ENCODE measurements at regions not wholly inside any gene's neighbourhood (a gene's known extent, or its start where the extent isn't known, plus 50 kb on each side); places are given as distances from the start of the nearest gene placed in this dataset.

DNA sequence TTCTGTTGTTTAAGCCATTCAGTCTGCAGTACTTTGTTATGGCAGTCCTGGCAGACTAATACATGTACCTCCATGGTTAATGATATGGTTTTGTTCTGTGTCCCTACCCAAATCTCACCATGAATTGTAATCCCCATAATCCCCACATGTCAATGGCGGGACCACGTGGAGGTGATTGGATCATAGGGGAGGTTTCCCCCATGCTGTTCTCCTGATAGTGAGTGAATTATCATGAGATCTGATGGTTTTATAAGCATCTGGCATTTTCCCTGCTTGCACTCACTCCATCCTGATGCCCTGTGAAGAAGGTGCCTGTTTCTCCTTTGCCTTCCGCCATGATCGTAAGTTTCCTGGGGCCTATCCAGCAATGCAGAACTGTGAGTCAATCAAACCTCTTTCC, 57.5 kb upstream of the NT5E start:
- no peak for ATAC-seq
- DNase-seq (ENCODE audit: low spot score): no peak
- no peaks in the 10 kb centered on the region for H3K36me3 Mint-ChIP-seq
- no peak for TF ChIP-seq ZNF121 (CRISPR knock-in tag; IDR thresholded peaks at IDR 0.05)
- no peak for TF ChIP-seq NFATC4 (CRISPR knock-in tag; IDR thresholded peaks at IDR 0.05)
- TF ChIP-seq NFE2L1 (CRISPR knock-in tag; IDR thresholded peaks at IDR 0.05): no peak
- TF ChIP-seq PRRX2 (CRISPR knock-in tag; IDR thresholded peaks at IDR 0.05): no peak
- TF ChIP-seq, protein P1, sequence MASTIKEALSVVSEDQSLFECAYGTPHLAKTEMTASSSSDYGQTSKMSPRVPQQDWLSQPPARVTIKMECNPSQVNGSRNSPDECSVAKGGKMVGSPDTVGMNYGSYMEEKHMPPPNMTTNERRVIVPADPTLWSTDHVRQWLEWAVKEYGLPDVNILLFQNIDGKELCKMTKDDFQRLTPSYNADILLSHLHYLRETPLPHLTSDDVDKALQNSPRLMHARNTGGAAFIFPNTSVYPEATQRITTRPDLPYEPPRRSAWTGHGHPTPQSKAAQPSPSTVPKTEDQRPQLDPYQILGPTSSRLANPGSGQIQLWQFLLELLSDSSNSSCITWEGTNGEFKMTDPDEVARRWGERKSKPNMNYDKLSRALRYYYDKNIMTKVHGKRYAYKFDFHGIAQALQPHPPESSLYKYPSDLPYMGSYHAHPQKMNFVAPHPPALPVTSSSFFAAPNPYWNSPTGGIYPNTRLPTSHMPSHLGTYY (CRISPR knock-in tag; IDR thresholded peaks at IDR 0.05): no peak
- TF ChIP-seq CBFB (CRISPR knock-in tag; IDR thresholded peaks at IDR 0.05; ENCODE audit: low read depth): no peak
- no peak for TF ChIP-seq CDX4 (CRISPR knock-in tag; IDR thresholded peaks at IDR 0.05; ENCODE audit: borderline replicate concordance)
- TF ChIP-seq NR3C1 (CRISPR knock-in tag; conservative IDR thresholded peaks at IDR 0.05; ENCODE audit: low read depth): no peak
- TF ChIP-seq CREM (CRISPR knock-in tag; IDR thresholded peaks at IDR 0.05): no peak
- no peak for TF ChIP-seq NR1H2 (CRISPR knock-in tag; IDR thresholded peaks at IDR 0.05)
- no peak for TF ChIP-seq ZSCAN18 (CRISPR knock-in tag; IDR thresholded peaks at IDR 0.05)
- TF ChIP-seq FOXP4 (CRISPR knock-in tag; IDR thresholded peaks at IDR 0.05): no peak
- TF ChIP-seq ZNF317 (CRISPR knock-in tag; IDR thresholded peaks at IDR 0.05; ENCODE audit: borderline replicate concordance, low read depth): no peak
- no peak for TF ChIP-seq ZNF423 (CRISPR knock-in tag; IDR thresholded peaks at IDR 0.05)
- TF ChIP-seq STAT6 (CRISPR knock-in tag; conservative IDR thresholded peaks at IDR 0.05; ENCODE audit: low read depth): no peak
- TF ChIP-seq, protein P2, sequence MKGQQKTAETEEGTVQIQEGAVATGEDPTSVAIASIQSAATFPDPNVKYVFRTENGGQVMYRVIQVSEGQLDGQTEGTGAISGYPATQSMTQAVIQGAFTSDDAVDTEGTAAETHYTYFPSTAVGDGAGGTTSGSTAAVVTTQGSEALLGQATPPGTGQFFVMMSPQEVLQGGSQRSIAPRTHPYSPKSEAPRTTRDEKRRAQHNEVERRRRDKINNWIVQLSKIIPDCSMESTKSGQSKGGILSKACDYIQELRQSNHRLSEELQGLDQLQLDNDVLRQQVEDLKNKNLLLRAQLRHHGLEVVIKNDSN (CRISPR knock-in tag; IDR thresholded peaks at IDR 0.05): no peak
- no peak for TF ChIP-seq ZBTB21 (CRISPR knock-in tag; IDR thresholded peaks at IDR 0.05; ENCODE audit: borderline replicate concordance)
- TF ChIP-seq, protein P3, sequence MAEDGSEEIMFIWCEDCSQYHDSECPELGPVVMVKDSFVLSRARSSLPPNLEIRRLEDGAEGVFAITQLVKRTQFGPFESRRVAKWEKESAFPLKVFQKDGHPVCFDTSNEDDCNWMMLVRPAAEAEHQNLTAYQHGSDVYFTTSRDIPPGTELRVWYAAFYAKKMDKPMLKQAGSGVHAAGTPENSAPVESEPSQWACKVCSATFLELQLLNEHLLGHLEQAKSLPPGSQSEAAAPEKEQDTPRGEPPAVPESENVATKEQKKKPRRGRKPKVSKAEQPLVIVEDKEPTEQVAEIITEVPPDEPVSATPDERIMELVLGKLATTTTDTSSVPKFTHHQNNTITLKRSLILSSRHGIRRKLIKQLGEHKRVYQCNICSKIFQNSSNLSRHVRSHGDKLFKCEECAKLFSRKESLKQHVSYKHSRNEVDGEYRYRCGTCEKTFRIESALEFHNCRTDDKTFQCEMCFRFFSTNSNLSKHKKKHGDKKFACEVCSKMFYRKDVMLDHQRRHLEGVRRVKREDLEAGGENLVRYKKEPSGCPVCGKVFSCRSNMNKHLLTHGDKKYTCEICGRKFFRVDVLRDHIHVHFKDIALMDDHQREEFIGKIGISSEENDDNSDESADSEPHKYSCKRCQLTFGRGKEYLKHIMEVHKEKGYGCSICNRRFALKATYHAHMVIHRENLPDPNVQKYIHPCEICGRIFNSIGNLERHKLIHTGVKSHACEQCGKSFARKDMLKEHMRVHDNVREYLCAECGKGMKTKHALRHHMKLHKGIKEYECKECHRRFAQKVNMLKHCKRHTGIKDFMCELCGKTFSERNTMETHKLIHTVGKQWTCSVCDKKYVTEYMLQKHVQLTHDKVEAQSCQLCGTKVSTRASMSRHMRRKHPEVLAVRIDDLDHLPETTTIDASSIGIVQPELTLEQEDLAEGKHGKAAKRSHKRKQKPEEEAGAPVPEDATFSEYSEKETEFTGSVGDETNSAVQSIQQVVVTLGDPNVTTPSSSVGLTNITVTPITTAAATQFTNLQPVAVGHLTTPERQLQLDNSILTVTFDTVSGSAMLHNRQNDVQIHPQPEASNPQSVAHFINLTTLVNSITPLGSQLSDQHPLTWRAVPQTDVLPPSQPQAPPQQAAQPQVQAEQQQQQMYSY (CRISPR knock-in tag; IDR thresholded peaks at IDR 0.05): no peak
- TF ChIP-seq RELA (CRISPR knock-in tag; IDR thresholded peaks at IDR 0.05; ENCODE audit: borderline replicate concordance): no peak
- no peak for TF ChIP-seq ZNF671 (CRISPR knock-in tag; IDR thresholded peaks at IDR 0.05)
- POLR2A ChIA-PET: no interaction called here
- no peaks in the 10 kb centered on the region for H3K4me1 Mint-ChIP-seq
- H3K9me3 Mint-ChIP-seq: peaks cover 9% of the 10 kb centered on the region
- CTCF ChIA-PET: no interaction called here
- H3K4me3 Mint-ChIP-seq: no peak overlapping the region
- no peak overlapping the region for H3K27ac Mint-ChIP-seq
- H3K27me3 Mint-ChIP-seq (ENCODE audit: low read depth): no peaks in the 10 kb centered on the region

Measured in WTC11 (cell line).